GOT3 (cell line): ENCODE measurements at regions not wholly inside any gene's neighbourhood (a gene's known extent, or its start where the extent isn't known, plus 50 kb on each side); places are given as distances from the start of the nearest gene placed in this dataset.

Experiments
- DNase-seq: peaks from one replicate; lab custom pipeline; 2025; ENCODE audit warnings: mixed read lengths; lab: John Stamatoyannopoulos, UW

DNA sequence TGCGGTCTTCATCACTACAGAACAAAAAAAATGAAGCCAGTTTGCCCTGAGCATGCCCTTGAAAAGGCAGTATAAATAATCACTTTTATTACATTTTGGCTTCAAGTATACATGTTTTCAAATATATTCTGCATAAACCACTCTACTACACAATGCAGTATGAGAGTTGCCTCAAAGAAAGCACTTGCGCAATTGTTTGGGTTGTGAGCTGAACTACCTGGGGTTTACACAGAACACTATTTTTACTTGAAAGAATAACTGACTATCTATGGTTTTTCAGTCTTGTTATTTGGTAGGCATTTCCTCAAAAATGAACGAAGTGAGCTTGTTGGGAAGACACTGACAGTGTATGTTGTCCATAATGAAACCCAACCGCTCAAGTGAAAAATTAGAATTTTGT is 264.4 kb upstream of the KLF12 start:
- no peak for DNase-seq

DNA sequence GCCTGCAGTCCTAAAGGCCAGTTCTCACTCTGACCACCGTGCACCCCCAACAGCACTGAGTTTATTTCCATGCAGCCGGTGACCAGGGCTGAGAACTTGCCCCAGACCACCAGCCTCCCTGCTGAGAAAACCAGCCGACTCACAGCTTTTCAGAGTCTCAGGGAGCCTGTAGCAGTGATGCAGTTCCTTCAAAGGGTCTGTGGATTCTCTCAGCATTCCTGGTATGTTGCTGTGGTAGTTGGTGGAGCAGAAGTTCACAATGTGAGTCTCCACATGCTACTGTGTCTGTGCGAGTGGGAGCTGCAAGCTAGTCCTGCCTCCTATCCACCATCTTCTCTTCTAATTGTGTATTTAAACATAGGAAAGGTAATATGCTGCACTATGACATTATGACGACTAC is 254.9 kb upstream of the KLF12 start:
- no peak for DNase-seq

DNA sequence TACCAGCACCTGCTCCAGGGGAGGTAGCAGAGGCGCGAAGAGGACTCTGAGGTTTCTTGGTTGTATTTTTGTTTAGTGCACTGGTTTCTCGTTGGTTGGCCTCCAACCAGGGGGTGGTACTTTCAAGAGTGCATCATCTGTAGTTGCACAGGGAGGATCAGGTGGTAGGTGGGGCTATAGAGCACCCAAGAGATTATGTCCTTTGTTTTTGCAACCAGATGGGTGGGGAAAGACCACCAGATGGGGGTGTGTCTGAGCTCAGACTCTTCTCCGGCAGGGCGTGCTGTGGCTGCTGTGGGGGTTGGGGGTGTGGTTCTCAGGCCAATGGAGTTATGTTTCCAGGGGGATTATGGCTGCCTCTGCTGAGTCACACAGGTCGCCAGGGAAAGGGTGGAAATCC is 254.4 kb upstream of the KLF12 start:
- no peak for DNase-seq

- no peak for DNase-seq
Measured at GRCh38 chr13:74372511-74372910, 238.3 kb upstream of the KLF12 start.

DNA sequence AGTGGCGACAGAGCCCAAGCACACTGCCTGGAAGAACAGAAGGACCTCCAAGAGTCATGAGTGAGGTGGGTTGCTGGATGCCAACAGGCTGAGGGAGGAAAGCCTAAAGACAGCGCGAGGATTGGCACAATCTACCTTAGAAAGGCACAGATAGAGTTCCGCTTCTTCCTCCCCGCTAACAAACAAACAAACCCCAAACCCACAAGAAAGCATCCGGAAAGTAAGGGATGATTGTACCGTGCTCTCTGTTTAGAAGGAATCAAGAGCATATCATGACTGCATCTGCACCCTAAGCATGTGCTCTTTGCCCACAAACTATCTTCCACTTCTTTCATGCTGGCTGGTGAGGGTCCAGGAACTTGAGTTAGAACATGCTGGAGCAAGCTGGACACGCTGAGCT is 233.0 kb upstream of the KLF12 start:
- no peak for DNase-seq

DNA sequence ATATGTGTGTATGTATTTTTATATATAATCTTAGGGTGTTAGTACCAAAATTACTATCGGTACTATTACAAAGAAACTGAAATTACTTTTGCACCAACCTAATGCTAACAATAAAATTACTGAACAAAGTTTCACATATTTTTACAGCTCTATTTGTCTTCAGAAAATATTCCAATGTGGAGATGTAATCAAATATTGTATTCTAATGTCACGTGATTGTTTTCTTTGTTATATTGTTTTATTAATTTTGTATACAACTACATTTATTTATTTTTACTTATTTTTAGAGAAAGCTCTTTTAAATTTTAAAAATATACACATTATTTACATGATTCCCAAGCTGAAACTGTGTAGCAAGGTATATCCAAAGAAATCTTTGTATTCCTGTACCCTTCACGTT is 227.1 kb upstream of the KLF12 start:
- no peak for DNase-seq

DNA sequence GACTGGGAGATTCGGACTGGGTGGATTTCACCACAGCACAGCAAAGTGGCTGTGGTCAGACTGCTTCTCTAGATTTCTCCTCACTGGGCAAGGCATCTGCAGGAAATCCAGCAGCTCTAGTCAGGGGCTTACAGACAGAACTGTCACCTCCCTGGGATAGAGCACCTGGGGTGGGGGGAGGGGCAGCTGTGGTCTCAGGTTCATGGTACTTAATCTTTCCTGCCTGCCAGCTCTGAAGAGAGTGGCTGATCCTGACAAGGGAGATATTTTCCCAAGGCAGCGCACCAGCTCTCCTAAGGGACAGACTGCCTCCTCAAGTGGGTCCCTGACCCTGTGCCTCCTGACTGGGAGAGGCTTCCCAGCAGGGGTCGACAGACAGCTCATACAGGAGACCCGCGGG is 212.8 kb upstream of the KLF12 start:
- no peak for DNase-seq

GRCh38 chr13:74338341-74338740 is 204.1 kb upstream of the KLF12 start:
- DNase-seq, result no peak

GRCh38 chr13:74336546-74336945 is 202.3 kb upstream of the KLF12 start:
- DNase-seq, result no peak

- DNase-seq, result no peak
Measured at GRCh38 chr13:74335370-74335769, 201.2 kb upstream of the KLF12 start.

GRCh38 chr13:74329962-74330361 is 195.8 kb upstream of the KLF12 start:
- no peak for DNase-seq

DNA sequence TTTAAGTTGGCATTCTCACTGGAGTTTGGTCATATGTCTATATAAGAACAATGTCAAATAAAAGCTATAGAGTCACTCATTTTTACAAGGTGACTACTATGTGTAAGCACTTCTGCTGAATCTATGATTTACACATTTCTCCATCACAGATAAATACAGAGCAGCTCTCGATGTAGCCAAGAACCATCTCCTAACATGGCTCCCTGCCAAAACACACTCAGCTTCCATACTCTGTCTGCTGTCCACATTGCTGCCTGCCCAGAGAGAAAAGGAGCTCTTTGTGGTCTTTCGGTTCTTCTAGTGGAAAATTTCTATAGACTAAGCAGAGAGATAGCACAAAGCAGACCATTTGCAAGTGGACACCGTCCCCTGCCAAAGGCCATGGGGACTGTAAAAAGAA is 190.9 kb upstream of the KLF12 start:
- DNase-seq, result no peak

GRCh38 chr13:74324338-74324737 is 190.1 kb upstream of the KLF12 start:
- no peak for DNase-seq

- DNase-seq, result no peak
Measured at GRCh38 chr13:74322562-74322961, 188.4 kb upstream of the KLF12 start.

DNA sequence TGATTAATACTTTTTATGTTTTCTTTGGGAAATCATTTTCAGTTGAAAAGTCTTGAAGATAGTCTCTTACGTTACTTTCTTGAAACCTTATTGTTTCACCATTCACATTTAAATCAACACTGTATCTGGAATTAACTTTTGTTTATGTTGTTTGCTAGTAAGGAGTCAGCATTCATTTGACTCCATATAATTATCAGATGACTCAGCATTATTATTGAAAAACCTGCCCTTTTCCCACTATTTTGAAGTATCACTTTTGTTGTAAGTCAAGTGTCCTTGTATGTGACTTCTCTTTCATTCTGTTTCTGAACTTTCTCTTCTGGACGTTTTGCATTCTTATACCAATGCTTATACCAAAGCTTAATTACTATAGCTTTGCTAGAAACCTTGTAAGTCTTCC is 186.1 kb upstream of the KLF12 start:
- no peak for DNase-seq

DNA sequence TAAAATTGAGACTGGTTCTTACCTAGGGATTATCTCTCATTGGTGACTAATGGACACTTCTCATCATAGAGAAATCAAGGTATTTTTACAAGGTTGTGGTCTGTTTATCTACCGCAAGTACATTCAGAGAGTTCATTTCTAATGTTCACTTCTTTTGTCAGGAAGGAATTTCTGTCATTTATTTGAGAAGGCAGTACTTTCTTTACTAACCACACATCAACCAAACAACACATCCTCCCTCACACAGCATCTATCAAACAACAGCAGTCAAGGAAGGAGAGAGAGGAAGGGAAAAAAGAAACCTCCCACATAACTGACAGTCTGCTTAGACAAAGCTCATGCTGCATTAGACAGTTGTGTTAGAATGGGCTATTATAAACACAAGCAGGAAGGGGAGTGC is 182.3 kb upstream of the KLF12 start:
- no peak for DNase-seq

DNA sequence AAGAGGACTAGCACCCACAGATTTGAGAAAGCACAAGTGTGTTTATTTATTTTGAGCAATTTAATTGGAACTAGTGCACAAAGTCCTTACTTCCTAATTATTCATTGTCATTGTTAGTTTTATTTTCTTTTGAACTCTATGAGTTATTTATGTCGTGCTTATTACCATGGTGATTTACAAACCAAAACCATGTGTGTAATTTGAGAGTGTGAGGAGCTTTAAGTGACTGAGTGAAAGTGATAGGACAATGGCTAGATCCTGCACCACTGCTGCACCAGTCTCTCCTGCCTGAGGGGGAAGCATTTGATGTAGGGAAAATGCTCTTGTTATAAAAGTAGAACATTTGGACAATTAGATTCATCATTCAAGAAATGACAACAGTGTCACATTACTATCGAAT is 172.3 kb upstream of the KLF12 start:
- no peak for DNase-seq

GRCh38 chr13:74305876-74306275 is 171.7 kb upstream of the KLF12 start:
- DNase-seq, result no peak

- DNase-seq, result no peak
Measured at GRCh38 chr13:74301258-74301935, 167.2 kb upstream of the KLF12 start.

DNA sequence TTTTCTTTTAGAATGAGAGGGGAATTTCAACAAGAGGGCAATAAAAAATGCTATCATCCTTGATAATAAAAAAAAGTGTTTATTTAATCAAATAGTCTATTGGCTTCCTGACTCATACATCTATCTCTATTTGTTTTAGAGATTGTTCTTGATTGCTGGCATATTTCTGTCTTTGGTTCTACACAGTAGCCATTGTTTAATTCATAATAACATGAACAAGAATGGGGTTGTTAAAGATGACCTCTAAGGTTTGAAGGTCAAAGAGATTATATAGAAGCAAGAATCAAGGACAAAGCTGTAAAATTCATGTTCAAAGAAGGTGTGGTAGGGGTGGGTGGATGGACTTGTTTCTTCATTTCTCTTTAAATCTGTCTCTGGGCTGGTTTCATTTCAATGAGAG is 166.0 kb upstream of the KLF12 start:
- DNase-seq, result no peak

- no peak for DNase-seq
Measured at GRCh38 chr13:74299721-74300120, 165.5 kb upstream of the KLF12 start.

GRCh38 chr13:74298923-74299322 is 164.7 kb upstream of the KLF12 start:
- DNase-seq, result no peak

DNA sequence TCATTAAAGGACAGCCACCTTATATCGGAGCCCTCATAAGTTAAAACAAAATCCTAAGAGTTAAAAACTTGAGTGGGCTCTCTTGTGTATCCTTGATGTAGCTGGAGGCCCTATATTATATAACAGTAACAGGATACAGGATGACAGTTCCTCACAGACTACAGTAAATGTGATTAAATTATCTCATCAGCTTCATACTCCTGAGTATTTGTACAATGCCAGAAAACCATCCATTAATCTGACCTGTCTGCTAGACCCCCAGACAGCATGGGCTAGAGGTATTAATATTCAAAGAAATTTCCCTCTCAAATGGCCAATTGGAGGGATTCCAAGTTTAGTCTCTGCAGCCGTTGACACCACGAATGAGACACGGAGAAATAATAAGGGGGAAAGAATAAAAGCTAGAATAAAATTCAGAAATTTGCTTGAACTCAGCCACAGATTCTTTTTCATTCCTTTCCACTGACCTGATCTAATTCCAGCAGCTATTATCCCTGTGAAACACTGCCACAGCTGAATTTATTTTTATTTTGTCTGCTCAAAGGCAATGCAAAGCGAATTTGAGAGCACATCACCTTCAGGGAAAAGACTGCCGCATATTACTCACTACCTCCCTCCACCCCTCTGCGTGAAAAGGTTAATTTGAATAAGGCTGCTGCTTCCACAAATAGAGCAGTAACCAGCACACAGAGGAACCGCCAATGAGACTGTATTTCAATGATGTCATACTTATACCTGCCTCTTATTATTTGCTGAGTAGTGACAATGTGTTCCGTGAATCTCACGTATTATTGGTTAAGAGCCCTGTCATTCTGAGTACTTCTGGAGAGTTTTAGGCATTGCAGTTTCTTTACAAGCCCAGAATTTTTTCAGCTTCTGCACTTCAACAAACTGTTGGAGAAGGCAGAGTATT is 155.9 kb upstream of the KLF12 start:
- no peak for DNase-seq

- no peak for DNase-seq
Measured at GRCh38 chr13:74289107-74289506, 154.9 kb upstream of the KLF12 start.
